Kidney epithelial cell (primary cell): ENCODE measurements at regions not wholly inside any gene's neighbourhood (a gene's known extent, or its start where the extent isn't known, plus 50 kb on each side); places are given as distances from the start of the nearest gene placed in this dataset.

ENCODE experiments used
- DNase-seq: peaks from one replicate; pipeline ENCODE4 v3.0.0-alpha.2; 2010; ENCODE audit warnings: low read depth
- H3K27me3 ChIP-seq: 2 replicates; pipeline ENCODE4 v1.6.0; 2011; ENCODE audit warnings: low read length; ENCODE audit not compliant: control insufficient read depth, insufficient read depth
- H3K36me3 ChIP-seq: 2 replicates; pipeline ENCODE4 v1.5.1; 2011; ENCODE audit warnings: low read length; ENCODE audit not compliant: control insufficient read depth, insufficient read depth
- H3K4me3 ChIP-seq: 2 replicates; pipeline ENCODE4 v1.5.1; 2011; ENCODE audit warnings: low read depth, mild to moderate bottlenecking, control low read depth, low read length
- TF ChIP-seq, protein P1 (sequence below): IDR thresholded peaks from 2 replicates; pipeline ENCODE4 v1.5.1; 2011; ENCODE audit warnings: mild to moderate bottlenecking, moderate library complexity, low read length, control low read depth, inconsistent platforms; ENCODE audit not compliant: insufficient read depth, poor library complexity, severe bottlenecking

DNA sequence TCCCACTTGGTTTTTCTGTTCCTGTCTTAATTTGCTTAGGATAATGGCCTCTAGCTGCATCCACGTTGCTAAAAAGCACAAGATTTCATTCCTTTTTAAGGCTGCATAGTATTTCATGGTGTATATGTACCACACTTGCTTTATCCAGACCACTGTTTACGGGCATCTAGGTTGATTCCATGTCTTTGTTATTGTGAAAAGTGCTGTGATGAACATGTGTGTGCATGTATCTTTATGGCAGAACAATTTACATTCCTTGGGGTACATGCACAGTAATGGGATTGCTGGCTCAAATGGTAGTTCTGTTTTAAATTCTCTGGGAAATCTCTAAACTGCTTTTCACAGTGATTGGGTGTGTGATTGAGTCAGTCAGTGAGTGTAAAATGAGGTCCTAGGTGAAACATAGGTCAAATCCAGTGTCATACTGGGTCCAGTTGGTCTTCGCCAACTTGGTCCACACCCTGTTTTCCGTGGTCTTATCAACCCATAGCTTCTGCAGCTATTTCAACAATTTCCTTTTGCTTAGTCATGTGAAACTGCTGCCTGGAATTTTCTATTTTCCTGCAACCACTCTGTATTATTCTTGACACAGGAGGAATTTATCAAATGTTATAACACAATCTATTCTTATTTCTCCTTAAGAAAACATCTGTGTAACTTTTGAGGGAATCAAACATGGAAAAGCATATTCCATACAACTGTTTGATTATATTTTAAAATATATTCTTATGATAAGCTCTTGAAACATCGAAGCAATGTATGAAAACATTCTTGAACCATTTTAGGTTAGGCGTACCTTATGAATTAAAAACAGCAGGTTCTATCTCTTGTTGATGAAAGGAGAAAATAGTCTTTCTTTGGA lies 82.9 kb downstream of the ADCYAP1 start:
- no peaks in the 10 kb centered on the region for H3K36me3 ChIP-seq
- no peaks in the 10 kb centered on the region for H3K27me3 ChIP-seq
- no peak overlapping the region for H3K4me3 ChIP-seq
- DNase-seq, result peak; percentile 16
- TF ChIP-seq, protein P1, sequence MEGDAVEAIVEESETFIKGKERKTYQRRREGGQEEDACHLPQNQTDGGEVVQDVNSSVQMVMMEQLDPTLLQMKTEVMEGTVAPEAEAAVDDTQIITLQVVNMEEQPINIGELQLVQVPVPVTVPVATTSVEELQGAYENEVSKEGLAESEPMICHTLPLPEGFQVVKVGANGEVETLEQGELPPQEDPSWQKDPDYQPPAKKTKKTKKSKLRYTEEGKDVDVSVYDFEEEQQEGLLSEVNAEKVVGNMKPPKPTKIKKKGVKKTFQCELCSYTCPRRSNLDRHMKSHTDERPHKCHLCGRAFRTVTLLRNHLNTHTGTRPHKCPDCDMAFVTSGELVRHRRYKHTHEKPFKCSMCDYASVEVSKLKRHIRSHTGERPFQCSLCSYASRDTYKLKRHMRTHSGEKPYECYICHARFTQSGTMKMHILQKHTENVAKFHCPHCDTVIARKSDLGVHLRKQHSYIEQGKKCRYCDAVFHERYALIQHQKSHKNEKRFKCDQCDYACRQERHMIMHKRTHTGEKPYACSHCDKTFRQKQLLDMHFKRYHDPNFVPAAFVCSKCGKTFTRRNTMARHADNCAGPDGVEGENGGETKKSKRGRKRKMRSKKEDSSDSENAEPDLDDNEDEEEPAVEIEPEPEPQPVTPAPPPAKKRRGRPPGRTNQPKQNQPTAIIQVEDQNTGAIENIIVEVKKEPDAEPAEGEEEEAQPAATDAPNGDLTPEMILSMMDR, result no peak

DNA sequence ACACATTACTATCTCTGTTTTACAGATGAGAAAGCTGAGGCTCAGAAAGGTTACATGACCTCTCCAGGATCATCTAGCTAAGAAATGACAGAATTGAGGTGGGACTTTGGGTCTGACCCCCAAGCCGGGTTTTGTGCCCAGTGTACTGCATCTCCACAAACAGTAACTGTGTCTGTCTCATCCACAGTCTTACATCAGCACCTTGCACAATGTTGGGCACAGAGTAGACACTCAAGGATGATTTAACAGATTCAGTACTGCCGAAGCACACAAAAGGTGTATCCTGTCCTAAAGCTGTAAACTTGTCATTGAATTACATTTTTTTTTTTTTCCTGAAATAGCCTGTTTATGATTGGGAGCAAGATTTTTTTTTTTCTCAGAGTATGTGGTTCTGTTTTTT lies 84.8 kb downstream of the ADCYAP1 start:
- no peak for DNase-seq
- Histone ChIP-seq H3K36me3 (no peaks in the 10 kb centered on the region), H3K4me3 (no peak overlapping the region), H3K27me3 (no peaks in the 10 kb centered on the region)
- TF ChIP-seq, protein P1, result no peak

DNA sequence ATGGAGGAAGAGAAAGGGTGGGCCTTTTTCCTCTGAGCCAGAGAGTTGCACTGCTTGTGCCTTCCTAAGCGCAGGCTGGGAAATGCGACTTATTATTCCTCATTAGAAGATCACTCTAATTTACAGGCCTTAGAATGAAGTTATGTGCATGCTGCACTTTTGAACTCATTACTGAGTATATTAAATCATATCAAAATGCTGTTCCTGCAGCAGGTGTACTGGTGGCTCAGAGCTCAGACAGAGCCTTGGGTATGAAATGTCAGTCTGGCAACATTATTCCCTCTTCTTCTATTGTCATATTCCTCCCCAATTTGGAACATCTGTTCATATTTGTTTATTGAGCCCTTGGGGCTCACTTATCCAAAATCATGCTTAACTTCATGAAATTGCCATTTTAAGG lies 85.5 kb downstream of the ADCYAP1 start:
- H3K4me3 ChIP-seq, result no peak overlapping the region
- DNase-seq, result no peak
- H3K36me3 ChIP-seq, result no peaks in the 10 kb centered on the region
- TF ChIP-seq, protein P1, result no peak
- no peaks in the 10 kb centered on the region for H3K27me3 ChIP-seq

DNA sequence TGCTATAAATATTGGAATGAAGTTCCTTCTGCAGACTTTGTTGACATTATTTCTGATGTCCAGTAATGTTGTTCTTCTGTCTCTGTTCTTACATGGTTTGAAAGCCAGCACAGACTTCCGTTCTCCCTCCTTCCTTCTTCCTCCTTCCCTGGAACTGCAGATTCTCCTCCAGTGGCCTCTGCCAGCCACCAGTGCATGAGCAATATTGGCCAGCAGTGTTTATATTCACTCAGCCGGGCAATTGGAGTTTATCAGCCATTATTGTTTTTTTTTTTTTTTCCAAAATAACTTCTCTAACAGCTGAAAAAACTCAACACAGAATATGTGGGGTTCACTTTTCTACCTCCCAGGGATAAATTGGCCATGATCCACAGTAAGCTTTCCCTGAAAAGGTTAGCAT lies 86.8 kb downstream of the ADCYAP1 start:
- DNase-seq, result no peak
- Histone ChIP-seq H3K4me3 (no peak overlapping the region), H3K27me3 (no peaks in the 10 kb centered on the region), H3K36me3 (no peaks in the 10 kb centered on the region)
- TF ChIP-seq, protein P1, result no peak

DNA sequence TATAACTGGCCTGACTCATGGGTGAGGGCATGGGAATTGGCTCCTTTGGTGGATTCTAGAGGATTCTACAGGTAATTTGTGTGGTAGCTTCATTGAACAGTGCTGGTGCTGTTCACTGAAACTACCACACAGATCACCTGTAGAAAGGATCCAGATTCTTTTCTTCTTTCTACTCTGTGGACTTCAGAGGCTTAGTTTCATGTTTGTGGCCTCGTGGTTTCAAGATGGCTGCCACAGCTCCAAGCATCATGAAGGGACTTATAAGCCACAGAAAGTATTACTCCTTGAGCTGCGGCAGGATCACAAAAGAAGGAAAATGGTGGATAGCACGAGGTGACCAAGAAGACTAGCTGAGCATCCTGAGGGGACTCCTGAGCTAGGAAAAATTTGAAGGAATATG lies 88.9 kb downstream of the ADCYAP1 start:
- TF ChIP-seq, protein P1, result no peak

DNA sequence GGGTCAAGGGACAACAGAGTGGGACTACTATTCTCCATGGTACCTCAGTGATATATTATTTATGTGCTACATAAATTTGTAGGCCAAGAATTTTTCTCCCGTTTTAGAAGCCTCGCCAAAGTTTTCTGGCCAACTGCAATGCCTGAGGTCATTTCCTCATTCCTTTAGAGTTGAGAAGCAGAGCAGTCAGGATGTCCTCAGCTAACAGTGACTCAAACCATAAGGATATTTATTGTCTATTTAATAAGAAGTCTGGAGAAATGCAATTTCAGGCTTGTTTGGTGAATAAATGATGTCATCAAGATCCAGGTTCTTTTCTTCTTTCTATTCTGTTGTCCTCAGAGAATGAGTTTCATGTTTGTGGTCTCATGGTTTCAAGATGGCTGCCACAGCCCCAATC lies 91.0 kb downstream of the ADCYAP1 start:
- DNase-seq, result peak; percentile 34
- no peaks in the 10 kb centered on the region for H3K27me3 ChIP-seq
- TF ChIP-seq, protein P1, result no peak

More for the DNA sequence above, 88.9 kb downstream of the ADCYAP1 start:
- Histone ChIP-seq H3K36me3 (no peaks in the 10 kb centered on the region), H3K27me3 (no peaks in the 10 kb centered on the region), H3K4me3 (no peak overlapping the region)
- DNase-seq, result no peak

More for the DNA sequence above, 91.0 kb downstream of the ADCYAP1 start:
- Histone ChIP-seq H3K4me3 (no peak overlapping the region), H3K36me3 (no peaks in the 10 kb centered on the region)
